ENCODE measurements at regions not wholly inside any gene's neighbourhood (a gene's known extent, or its start where the extent isn't known, plus 50 kb on each side); places are given as distances from the start of the nearest gene placed in this dataset.
"Not testable (repeated sequence)": the region's sequence is repeated elsewhere in the genome, so short reads cannot be mapped to it uniquely, and the experiment has no call there.

DNA sequence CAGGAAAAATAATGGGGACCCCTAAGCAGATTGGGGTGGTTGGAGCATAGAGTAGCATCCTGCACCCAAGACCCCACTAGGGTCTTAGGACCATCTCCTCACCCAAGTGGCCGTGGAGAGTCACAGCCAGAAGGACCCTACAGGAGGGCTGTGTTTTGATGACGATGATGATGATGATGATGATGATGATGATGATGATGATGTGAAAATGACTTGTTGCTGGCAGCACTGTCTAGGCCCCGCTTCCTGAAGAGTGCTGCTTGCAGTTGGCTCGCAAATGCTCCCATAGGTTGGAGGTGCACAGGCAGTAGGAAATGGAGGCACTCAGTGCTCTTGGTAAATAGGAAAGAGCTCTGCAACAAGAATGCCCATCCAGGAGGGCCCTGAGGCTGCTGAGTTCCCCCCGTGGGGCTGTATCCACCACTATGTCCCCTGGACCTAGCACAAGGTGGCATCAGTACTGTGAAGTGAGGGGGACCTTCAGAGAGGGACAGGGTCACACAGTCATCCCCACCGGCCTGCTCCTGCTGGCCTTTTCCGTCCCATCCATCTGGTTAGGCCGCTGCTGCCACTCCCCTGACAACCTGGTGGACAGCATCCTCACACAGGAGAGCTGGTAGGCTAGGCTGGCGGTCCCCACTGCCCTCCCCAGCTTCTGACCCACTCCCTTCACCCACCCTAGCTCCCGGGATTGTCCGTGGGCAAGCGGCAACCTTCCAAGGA lies 139.6 kb downstream of the FOXD2 start:
- no peak for DNase-seq

DNA sequence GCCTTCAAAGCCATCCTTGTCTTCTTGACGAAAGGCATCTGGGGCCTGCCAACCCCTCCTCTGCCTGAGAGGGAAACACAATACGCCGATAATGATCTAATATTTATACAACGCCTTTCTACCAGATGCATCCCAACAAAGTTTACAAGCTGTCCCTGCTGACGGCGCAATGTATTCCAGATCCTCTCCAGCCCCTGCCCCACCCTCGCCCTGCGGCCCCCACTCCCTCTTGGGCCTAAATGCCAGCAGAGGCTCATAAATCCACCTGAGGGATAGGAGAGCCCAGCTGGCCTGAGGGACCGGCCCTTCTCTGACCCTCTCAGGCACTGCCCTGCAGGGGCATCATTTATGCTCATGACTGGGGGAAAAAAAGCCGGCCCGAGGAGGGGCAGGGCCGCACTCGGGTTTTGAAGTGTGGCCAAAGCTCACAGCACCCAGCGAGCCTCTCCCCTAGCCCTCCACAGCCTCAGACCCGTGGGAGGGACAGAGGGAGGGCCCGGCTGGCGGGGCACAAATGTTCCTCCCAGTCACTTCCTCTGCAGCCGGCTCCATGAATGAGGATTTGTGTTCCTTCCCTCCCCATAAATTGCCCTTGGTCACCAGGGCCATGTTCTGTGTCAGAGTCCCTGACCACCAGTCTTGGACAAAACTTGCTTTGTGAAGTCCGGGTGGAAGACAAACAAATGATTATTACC lies 140.3 kb downstream of the FOXD2 start:
- no peak for DNase-seq

DNA sequence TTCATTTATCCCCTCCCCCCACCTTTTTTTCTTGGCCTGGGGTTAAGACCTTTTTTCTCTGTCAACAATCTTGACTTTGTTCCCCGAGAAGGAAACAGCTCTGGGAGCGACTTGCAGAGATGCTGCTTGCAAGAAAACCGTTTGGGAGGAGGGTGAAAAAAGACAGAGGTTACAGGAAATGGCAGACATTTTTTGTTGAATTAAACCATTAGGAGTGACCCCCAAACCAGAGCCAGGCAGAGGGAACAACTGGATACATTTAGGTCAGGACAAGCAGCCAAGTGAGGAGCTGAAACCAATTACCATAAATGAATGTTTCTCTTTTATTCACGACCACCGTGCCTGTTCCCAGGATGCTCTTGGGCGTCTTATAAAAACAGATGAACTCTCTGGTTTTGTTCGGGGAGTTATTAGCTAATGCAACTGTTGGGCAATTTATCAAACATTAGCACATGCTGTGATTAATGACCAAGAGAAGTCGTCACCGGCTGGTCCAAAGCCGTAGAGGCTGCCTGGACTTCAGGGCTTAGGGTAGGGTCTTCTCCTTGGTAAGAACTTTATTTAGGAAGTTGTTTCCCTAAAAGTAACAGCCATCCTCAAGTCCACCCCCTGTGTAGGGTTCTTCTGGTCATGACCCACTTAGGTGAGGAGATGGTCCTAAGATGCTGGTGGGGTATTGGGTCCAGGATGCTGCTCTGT lies 141.0 kb downstream of the FOXD2 start:
- DNase-seq: no peak

DNA sequence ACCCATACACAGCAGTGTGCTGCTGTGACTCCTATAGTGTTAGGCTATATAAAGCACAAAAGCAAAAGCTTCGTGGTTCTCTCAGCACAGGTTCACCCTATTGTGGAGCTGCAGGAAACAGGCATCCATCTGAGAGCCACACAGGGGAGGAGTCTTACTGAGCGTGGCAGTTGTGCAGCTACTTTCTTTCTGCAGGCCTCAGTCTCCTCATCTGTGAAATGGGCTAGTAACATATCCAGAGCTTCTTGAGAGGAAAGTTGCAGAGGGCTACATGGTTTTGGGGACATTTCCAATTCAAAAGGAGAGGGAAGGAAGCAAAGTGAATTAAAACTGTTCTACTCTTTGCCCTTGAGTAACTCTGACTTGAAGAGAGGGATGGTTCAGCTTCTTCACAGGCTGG lies 142.0 kb downstream of the FOXD2 start:
- no peak for DNase-seq

DNA sequence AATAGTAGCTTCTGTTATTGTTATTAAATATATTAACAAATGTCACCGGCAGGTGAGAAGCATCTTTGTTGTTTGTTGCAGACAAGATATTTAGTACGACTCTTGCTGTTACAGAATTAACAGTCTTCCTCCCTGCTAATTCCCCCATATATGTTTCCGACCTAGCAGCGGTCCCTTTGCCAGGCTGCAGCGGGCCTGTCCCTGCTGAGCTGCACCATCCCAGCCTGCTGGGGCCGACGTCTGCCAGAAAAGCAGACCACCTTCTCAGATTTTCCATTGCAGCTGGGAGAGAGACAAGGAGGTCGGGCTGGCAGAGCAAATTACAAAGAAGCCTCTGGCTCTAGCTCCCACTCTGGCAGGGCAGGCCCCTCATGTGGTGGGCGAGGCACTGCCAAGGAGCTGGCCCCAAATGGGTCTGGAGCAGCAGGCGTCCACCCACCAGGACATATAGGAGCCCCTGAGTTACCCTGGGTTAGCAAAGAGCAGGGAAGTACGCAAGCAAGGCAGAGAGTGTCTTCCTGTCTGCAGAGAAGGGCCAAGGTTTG lies 142.7 kb downstream of the FOXD2 start:
- no peak for DNase-seq

DNA sequence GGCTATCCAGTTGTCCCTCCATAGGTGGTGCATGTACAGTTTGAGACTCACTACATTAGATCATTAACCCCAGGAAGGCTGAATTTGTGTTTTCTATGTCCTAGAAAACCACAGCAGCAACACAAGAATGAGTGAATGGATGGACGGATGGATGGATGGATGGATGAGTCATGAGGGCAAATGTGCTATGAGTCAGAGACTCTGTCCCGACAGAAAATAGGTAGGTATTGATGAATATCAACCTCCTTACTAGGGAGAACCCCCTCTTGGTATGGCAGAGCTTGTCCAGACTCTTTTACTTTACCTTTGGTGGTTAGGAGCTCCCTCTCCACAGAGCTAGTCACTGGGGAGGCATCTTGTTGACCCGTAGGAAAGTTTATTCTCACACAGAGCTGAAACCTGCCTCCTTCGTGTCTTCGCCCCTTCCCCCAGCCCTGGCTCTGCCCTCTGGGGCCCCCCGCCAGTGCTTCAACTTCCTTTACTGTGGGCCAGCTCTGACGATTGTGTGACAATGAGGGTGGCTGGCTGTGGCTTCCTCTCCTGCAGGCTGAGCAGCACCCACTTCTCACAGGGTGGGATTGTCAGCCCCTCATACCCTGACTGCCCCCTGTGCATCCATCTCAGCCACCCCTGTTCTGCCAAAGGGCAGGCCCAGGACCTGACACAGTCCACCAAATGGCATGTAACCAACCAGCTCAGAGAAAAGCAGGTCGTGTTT lies 145.2 kb downstream of the FOXD2 start:
- no peak for DNase-seq

DNA sequence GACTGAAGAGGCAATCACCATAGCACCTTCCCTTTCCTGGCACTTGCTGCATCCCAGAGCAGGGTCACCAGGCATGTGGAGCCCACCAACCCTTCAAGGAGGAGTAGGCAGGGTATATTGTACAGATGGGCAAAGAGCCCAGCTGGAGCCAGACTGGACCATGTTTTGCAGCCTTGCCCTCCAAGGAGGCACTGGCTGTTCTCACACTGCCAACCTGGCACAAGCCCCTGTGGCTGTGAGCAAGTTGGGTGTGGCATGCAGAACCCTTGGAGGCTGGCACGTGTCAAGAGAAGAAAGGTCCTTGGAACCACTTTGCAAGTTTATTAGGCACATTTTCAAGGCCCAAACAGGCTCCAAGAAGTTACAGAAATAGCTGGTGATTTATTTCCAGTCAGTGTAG lies 146.4 kb downstream of the FOXD2 start:
- no peak for DNase-seq

DNA sequence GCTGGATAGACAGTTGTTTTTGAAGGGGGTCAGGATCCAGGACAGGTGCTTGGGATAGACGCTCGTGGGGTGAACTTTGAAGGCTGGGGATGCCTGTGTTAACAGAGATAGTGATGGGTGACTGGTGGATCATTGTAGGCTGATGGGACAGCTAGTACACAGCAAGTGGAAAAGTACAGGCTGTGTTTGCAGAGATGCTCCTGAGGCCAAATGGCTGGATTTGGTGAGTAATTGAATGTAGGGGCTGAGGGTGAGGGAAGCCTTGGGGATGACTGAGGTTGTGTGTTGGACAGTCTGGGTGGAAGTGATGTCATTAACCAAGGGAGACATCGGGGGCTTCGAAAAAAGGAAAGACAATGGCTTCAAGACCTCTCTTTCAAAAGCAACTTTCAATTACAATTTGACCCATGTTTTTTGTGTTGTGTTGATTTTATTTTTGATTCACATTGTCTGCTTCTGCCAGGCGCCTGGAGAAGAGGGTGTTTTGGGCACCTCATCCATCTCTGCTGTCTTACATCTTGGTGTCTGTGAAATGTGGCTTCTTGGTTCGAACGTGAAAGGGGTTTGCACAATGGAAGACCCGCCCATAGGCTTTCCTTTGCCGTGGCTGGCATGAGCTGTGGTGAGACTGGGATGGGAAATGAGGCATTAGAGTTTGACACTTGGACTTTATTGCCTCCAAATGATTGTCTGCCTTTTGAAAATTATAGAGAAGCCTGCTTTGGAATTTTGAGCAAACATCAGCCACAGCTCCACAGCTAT lies 147.5 kb downstream of the FOXD2 start:
- DNase-seq: no peak

DNA sequence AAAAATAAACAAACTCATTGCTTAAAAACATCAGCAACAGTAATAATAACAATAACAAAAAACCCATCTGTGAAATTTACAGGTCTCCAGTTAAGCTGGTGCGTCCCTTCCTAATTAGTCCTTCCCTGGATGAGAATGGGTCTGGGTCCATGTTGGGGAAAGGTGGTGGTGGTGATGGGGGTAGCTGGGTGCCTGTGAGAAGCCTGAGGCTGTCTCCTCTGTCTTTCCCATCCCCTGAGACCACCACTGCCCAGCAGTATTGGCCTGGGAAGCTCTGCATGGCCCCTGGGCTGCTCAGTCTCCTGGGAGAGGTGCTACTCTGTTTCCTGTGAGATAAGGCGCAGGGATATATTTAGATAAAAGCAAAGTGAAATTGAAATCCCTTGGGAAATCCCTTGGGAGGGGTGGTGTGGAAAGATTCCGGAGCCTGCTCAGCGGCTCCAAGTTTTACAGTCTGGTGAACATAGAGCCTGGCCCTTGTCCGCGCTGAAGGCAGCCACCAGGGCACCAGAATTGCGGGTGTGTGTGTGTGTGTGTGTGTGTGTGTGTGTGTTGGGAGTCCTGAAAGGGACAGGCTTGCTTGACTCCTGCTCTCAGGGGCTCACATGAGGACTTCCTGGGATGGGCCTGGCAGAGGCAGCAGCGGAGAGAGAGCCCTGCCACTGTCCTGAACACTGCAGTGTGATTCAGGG lies 150.2 kb downstream of the FOXD2 start:
- DNase-seq: no peak

DNA sequence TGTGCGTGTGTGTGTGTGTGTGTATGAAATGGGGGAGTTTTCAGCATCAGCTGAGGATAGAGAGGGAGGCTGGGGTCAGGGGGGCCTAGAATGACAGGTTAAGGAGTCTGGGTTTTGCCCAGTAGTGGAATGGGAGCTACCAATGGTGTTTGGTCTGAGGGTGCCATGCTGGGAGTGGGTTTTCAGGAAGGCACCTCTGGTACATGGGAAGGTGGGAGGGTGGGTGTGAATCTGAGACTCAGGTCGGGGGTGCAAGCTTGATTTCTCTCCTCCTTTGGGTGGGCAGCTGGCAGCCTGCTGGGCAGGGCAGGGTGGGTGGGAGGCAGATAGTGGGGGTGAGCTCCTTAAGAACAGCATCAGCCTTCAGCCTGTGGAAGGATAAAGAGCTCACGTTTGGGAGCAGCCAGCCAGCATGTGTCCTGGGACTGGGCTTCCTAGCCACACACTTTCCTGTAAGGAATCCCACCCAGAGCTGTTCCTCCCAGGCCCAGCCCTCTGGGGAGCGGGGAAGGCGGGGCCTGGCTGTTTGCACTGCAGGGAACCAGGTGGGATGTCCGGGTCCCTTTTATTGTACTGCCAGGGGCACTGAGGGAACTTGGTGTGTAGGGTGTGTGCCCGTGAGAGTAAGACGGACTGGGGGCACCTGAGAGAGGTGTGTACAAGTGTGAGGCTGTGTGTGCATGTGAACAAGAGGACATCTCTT lies 152.8 kb downstream of the FOXD2 start:
- no peak for DNase-seq

DNA sequence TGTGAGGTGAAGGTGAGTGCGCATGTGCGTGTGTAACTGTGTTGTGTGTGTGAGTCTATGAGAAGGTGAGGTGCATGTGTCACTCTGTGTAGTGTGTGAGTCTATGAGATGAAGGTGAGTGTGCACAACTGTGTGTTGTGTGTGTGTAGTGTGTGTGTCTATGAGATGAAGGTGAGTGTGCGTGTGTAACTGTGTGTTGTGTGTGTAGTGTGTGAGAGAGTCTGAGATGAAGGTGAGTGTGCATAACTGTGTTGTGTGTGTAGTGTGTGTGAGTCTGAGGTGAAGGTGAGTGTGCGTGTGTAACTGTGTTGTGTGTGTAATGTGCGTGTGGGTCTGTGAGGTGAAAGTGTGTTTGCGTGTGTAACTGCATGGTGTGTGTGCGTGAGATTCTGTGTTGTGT lies 154.0 kb downstream of the FOXD2 start:
- DNase-seq: no peak

DNA sequence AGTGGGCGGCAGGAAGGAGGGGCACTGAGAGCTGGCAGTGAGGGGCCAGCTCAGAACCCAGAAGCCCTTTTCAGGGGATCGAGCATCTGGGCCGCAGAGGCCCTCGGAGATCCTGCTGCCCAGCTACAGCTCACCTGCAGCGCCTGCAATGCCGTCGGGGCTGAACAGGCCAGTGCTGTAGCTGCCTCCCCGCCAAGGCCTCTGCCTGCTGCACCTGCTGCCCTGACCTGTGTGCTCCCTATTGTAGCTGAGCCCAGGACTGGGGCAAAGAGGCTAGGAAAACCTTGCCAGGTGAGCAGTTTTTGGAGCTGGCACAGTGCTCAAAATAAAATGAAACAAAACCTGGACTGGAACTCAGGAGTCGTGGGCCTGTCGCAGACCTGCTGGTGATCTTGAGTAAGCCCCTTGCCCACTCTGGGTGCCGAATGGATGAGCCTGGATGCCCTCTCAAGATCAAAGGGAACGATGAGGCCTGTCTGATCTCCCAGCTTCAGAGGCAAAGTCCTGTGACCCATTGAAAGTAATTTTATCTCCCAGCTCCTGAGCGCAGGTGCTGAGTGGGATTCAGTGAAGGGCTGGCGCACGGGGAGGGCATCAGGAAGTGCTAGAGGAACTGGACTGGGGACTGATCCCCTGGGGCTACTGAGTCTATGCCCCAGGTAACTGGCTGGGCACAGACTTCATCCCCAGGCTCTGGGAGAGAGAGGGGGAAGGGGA lies 154.6 kb downstream of the FOXD2 start:
- no peak for DNase-seq

DNA sequence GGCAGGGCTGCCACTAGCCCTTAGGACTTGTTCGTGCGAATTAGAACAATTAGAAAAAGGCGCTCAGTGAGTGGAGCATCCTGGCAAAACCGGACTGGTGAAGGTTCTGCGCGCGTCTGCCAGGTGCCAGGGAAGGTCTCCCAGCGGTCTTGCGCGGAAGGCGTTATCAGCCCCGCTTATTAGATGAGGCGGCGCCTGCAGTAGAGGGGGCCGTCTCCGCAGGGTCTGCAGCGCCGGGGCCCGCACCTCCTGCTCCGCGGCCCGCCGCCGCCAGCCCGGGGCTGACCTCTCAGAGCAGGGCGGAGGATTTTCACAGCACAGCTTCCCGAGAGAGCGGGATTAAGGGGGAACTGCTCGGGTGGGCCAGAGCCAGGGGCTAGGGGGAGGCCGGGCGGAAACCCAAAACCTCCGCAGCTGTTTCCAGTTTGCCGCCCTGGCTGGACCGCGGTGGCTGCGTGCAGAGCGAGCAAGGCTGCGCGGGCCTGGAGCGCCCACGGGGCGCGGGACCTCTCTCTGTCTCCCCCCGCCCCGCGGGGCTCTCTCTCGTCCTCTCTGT lies 155.2 kb downstream of the FOXD2 start:
- DNase-seq: no peak

DNA sequence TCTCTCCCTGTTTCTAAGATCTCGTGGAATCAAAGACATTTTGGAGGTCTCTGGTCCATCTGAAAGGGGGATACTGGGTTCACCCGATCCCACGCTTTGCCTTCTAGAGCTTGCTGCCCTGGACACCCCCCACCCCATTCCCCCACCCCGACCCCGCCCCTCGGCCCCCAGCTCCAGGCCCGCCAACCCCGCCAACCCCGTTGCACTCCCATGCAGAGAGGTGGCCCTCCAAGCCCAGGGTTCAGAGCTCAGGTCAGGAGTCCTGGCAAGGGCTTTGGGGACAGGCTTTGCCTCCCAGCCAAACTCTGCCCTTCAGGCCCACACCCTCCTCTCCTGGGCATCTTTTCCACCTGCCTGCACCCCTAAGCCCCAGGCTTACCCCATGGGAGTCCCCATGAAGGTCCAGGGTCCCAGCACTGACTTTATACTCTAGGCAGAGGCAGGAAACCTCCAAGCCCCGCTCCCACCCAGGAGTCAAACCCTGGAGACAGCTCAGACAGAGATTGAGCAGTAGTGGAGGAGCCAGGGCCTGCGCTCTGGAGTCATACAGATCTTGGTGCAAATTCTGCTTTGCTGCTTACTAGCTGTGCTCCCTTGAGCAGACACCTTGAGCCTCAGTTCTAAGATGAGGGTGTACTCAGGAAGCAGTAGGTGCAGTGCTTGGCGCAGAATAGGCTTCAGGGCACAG lies 155.9 kb downstream of the FOXD2 start:
- DNase-seq: no peak

DNA sequence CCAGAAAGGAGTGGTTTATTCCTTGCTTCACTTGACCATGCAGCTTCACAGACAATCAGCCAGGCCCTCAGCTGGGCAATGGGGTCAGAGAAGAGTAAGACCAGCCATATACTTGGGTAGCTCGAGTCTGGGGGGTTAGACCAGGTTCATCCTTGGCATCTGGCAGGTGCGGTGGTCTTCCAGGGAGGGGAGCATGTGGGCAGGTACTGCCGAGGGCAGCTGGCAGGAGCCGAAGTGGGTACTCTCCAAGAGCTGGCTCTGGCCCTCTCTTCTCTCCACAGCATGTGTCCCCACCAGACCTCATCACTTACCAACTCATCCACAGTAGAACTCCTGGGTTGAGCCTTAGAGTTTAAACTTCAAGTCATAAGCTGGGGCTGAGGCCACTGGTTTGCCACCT lies 156.8 kb downstream of the FOXD2 start:
- DNase-seq: no peak

DNA sequence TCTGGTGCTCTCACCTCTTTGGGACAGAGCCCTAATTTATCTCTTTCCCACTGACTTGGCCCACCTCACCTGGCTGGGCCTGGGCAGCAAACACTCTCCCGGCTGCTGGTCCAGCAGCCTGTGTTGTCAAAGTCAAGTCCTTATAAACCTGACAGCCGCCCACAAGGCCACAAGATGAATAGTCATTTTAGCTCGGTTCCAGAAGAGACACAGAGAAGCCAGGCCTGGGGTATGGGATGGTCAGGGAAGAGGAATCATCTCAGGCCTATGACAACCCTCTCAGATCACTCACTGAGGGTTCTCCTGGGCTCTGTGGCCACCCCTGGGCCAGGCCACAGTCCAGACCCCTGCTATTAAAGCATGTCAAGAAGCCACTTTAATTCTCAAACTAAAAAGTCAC lies 158.5 kb downstream of the FOXD2 start:
- no peak for DNase-seq

DNA sequence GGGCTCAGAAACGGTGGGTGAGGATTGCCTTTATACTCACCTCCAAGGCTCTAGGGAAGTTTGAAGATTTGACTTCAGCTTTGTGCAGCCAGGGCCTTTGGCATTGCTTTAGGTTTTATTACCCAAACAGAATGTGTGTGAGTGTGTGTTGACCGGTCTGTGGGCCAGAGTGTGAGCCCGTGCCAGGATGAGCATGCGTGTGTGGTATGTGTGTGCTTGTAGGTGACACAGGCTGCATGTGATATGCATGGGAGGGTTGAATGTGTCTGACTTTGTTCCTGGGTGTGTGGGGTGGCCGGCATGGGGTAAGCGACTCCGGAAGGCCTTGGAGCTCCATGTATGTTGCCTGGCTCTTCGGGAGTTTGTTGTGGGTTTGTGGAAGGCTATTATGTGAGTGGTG lies 160.5 kb downstream of the FOXD2 start:
- DNase-seq: no peak

DNA sequence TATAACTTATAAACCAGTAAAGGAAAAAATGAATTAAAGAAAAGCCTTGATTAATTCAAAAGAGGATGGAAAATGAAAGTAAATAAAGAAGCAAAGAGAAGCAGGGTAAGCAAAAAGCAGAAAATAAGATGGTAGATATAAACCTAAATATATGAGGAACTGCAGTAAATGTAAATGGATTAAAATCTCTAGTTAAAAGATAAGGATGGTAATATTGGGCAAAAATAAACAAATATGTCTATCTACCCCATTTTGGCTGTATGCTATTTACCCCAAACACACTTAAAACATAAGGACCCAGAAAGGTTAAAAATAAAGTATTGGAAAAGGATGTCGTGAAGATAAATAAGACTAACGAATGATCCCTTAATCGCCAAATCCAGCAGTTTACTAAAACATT lies 161.9 kb downstream of the FOXD2 start:
- DNase-seq: no peak

DNA sequence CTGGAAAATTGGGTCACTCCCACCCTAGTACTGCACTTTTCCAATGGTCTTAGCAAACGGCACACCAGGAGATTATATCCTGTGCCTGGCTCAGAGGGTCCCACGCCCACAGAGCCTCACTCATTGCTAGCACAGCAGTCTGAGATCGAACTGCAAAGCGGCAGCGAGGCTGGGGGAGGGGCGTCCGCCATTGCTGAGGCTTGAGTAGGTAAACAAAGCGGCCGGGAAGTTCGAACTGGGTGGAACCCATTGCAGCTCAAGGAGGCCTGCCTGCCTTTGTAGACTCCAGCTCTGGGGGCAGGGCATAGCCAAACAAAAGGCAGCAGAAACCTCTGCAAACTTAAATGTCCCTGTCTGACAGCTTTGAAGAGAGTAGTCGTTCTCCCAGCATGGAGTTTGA lies 164.6 kb downstream of the FOXD2 start:
- not testable (repeated sequence) for DNase-seq

DNA sequence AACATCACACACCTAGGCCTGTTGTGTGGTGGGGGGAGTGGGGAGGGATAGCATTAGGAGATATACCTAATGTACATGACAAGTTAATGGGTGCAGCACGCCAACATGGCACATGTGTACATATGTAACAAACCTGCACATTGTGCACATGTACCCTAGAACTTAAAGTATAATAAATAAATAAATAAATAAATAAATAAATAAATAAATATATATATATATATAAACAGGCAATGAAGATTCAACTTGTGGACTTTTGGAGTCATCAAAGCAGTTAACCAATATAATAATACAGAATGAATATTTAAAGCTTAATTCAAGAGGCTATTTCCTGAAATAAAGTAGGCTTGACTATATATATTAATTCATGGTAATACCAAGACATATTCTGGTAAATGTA lies 167.0 kb downstream of the FOXD2 start:
- DNase-seq: not testable (repeated sequence)

Data from activated CD4-positive, alpha-beta T cell treated with anti-CD3 and anti-CD28 coated beads for 4 hours (primary cell).